BJ (cell line): ENCODE measurements at regions not wholly inside any gene's neighbourhood (a gene's known extent, or its start where the extent isn't known, plus 50 kb on each side); places are given as distances from the start of the nearest gene placed in this dataset.

Source experiments
- CTCF ChIA-PET: fragments of 350-600 bp; formaldehyde crosslinking; extraction: SDS; loops from one replicate; lab custom pipeline; 2021; ENCODE audit warnings: antibody characterized with exemption, inconsistent platforms; lab: Yijun Ruan, JAX
- POLR2A ChIA-PET: fragments of 300-600 bp; sonication (Branson Sonifier 250); formaldehyde crosslinking; extraction: SDS; loops from one replicate; lab custom pipeline; 2021; ENCODE audit warnings: antibody characterized with exemption; lab: Charles Lee
- DNase-seq: peaks from one replicate; pipeline ENCODE4 v3.0.0-alpha.2; 2011; ENCODE audit warnings: low read depth
- H3K27me3 ChIP-seq: 2 replicates; pipeline ENCODE4 v1.6.0; 2011; ENCODE audit warnings: low read length; ENCODE audit not compliant: control insufficient read depth, insufficient read depth
- H3K36me3 ChIP-seq: 2 replicates; pipeline ENCODE4 v1.5.1; 2011; ENCODE audit warnings: low read length; ENCODE audit not compliant: control insufficient read depth, insufficient read depth
- H3K4me3 ChIP-seq: 2 replicates; pipeline ENCODE4 v1.5.1; 2011; ENCODE audit warnings: low read depth, mild to moderate bottlenecking, control low read depth, low read length
- TF ChIP-seq, protein P1 (sequence below): IDR thresholded peaks from 2 replicates; pipeline ENCODE4 v1.5.1; 2011; ENCODE audit warnings: low read depth, mild to moderate bottlenecking, control low read depth, inconsistent platforms, low read length, moderate library complexity; ENCODE audit not compliant: insufficient read depth

DNA sequence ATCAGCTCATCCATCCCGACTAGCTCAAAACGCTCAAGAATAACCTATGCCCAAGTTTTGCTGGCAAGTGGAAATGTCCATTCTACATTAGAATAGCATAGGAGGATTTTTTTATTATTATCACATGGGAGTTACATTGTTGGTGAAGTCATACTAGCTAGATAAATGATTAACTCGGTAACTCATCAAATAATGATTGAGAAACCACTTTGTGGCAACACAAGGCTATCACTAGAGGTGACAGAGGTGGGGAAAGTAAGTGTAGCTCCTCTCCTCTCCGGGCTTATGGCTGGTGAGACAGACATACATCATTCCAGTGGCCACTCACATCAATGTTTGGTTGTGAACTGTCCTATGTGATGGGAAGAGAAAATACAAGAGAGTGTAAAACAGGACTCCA lies 161.6 kb downstream of the ZIC5 start:
- CTCF ChIA-PET: no interaction called here
- TF ChIP-seq, protein P1, sequence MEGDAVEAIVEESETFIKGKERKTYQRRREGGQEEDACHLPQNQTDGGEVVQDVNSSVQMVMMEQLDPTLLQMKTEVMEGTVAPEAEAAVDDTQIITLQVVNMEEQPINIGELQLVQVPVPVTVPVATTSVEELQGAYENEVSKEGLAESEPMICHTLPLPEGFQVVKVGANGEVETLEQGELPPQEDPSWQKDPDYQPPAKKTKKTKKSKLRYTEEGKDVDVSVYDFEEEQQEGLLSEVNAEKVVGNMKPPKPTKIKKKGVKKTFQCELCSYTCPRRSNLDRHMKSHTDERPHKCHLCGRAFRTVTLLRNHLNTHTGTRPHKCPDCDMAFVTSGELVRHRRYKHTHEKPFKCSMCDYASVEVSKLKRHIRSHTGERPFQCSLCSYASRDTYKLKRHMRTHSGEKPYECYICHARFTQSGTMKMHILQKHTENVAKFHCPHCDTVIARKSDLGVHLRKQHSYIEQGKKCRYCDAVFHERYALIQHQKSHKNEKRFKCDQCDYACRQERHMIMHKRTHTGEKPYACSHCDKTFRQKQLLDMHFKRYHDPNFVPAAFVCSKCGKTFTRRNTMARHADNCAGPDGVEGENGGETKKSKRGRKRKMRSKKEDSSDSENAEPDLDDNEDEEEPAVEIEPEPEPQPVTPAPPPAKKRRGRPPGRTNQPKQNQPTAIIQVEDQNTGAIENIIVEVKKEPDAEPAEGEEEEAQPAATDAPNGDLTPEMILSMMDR: no peak
- Histone ChIP-seq H3K27me3 (no peaks in the 10 kb centered on the region), H3K36me3 (no peaks in the 10 kb centered on the region), H3K4me3 (no peak overlapping the region)
- POLR2A ChIA-PET: no interaction called here
- no peak for DNase-seq

DNA sequence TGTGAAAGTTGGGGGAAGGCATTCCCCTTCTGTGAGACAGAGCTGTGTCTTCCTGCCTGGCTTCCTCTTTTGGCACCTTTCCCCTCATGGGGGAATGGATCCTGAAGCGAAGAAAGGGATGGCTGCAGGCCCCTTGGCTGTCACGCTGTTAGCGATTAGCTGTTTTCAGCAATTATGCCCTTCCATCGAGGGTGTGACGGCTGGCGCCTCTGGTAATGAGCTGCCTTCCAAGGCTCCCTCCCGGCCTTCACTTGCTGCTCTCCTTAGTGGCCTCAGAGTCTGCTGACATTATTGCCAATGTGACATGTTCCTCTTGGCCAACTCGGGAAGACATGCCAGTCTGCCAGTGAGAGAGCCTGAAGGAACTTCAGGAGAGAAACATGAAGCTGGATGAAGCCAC lies 162.1 kb downstream of the ZIC5 start:
- H3K4me3 ChIP-seq: no peak overlapping the region
- POLR2A ChIA-PET: no interaction called here
- H3K27me3 ChIP-seq: no peaks in the 10 kb centered on the region
- H3K36me3 ChIP-seq: no peaks in the 10 kb centered on the region
- no peak for DNase-seq
- TF ChIP-seq, protein P1: no peak
- CTCF ChIA-PET: interaction anchor here (1.2 kb wide), 1 partner anchor 78 kb away, joined by 3 read pairs; no protein-coding TSS in a partner anchor

DNA sequence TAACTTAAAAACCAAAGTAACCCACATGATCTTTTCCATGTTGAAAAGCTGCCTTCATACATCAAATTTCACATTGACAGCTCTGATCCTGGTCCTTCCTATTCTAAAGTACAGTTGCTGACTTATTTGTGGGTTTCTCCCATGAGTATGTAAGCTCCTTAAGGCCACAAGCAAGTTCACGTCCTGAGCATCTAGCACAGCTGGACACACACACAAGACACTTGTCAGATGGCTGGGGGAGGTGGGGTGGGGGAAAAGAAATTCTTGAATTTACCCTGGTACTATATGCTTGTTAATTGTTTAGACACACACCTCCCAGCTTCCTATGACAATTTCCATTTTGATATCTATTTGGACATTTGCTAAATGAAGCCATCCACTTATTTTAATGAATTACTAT lies 162.8 kb downstream of the ZIC5 start:
- POLR2A ChIA-PET: interaction anchor here (0.7 kb wide), 1 partner anchor 1083 kb away, joined by 7 read pairs; no protein-coding TSS in a partner anchor
- CTCF ChIA-PET: interaction anchor here (1.2 kb wide), 1 partner anchor 78 kb away, joined by 3 read pairs; no protein-coding TSS in a partner anchor

DNA sequence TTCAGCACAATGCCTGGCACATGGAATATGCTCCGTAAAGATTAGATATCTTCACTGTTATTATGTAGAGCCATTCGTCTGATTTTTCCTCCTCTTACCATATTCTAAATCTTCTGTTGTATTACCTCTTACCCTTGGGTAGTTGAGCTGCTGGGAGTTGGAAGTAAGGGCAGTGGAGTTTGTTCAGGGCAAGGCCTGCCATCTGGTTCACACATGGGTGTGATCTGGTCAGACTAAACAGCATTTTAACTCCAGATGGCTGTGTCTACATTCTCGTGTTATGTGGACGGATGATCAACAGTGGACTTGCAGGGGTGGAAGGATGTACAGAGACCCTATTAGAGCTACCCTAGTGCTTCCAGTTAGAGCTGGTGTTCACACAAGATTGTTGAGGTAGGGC lies 164.9 kb downstream of the ZIC5 start:
- no peak overlapping the region for H3K4me3 ChIP-seq
- CTCF ChIA-PET: no interaction called here
- TF ChIP-seq, protein P1: no peak
- no peaks in the 10 kb centered on the region for H3K27me3 ChIP-seq
- POLR2A ChIA-PET: no interaction called here
- no peaks in the 10 kb centered on the region for H3K36me3 ChIP-seq
- DNase-seq: no peak

More for the DNA sequence above, 162.8 kb downstream of the ZIC5 start:
- Histone ChIP-seq H3K4me3 (no peak overlapping the region), H3K27me3 (no peaks in the 10 kb centered on the region), H3K36me3 (no peaks in the 10 kb centered on the region)
- DNase-seq: no peak
- TF ChIP-seq, protein P1: no peak

DNA sequence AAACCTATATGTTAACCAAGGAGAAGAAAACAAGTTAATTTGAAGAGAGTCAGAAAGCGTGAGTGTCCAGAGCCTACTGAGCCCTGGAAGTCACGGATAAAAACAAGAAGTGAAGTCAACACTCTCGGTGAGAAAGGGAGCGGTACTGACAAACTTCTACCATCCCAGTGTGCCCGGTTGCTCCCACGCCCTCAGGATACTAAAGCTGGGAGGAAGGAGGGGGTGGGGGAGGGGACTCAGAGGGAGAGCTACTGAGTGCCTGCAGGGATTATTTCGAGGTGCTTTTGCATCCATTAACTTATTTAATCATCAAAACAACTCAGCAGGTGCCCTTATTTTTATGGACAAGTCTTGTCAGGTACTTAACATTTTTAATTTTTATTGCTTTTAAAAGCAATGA lies 166.2 kb downstream of the ZIC5 start:
- POLR2A ChIA-PET: no interaction called here
- Histone ChIP-seq H3K4me3 (no peak overlapping the region), H3K36me3 (no peaks in the 10 kb centered on the region), H3K27me3 (no peaks in the 10 kb centered on the region)
- CTCF ChIA-PET: no interaction called here
- DNase-seq: no peak
- TF ChIP-seq, protein P1: no peak
